Activated CD4-positive, alpha-beta T cell treated with anti-CD3 and anti-CD28 coated beads, Interleukin-2, amount 10 ng/mL, durations not matched to agents 7 days and 5 days (primary cell): ENCODE measurements at regions not wholly inside any gene's neighbourhood (a gene's known extent, or its start where the extent isn't known, plus 50 kb on each side); places are given as distances from the start of the nearest gene placed in this dataset.

Experiments used
- CTCF ChIA-PET: fragments of 350-600 bp; sonication (Branson Sonifier 250); formaldehyde crosslinking; loops from one replicate; lab custom pipeline; 2021; ENCODE audit warnings: antibody characterized with exemption; lab: Charles Lee
- POLR2A ChIA-PET: fragments of 350-600 bp; sonication (Branson Sonifier 250); formaldehyde crosslinking; loops from one replicate; lab custom pipeline; 2021; ENCODE audit warnings: antibody characterized with exemption; lab: Charles Lee
- DNase-seq: peaks from one replicate; pipeline ENCODE4 v3.0.0-alpha.2; 2020
- H3K27ac Mint-ChIP-seq: one replicate; pipeline ENCODE4 v1.8.0; 2021; ENCODE audit warnings: mild to moderate bottlenecking, moderate library complexity, mixed read lengths
- H3K27me3 Mint-ChIP-seq: one replicate; pipeline ENCODE4 v1.8.0; 2021; ENCODE audit warnings: mixed read lengths
- H3K36me3 Mint-ChIP-seq: one replicate; pipeline ENCODE4 v1.8.0; 2021; ENCODE audit warnings: low read depth, mixed read lengths
- H3K4me1 Mint-ChIP-seq: one replicate; pipeline ENCODE4 v1.8.0; 2021; ENCODE audit warnings: mixed read lengths
- H3K4me3 Mint-ChIP-seq: one replicate; pipeline ENCODE4 v1.8.0; 2021; ENCODE audit warnings: mild to moderate bottlenecking, moderate library complexity, mixed read lengths
- H3K9me3 Mint-ChIP-seq: one replicate; pipeline ENCODE4 v1.8.0; 2021; ENCODE audit warnings: mixed read lengths

- H3K9me3 Mint-ChIP-seq: no peaks in the 10 kb centered on the region
- DNase-seq: no peak
- CTCF ChIA-PET: interaction anchor here (0.6 kb wide), 1 partner anchor 113 kb away, joined by 3 read pairs; no protein-coding TSS in a partner anchor
- POLR2A ChIA-PET: no interaction called here
- H3K27me3 Mint-ChIP-seq: no peaks in the 10 kb centered on the region
- no peak overlapping the region for H3K4me3 Mint-ChIP-seq
- H3K27ac Mint-ChIP-seq: no peak overlapping the region
- H3K36me3 Mint-ChIP-seq: no peaks in the 10 kb centered on the region
- H3K4me1 Mint-ChIP-seq: no peaks in the 10 kb centered on the region
Observed at GRCh38 chr7:156141941-156142340, 329.7 kb upstream of the SHH start.

- H3K9me3 Mint-ChIP-seq: no peaks in the 10 kb centered on the region
- ChIA-PET POLR2A (no interaction called here), CTCF (no interaction called here)
Observed at GRCh38 chr7:156140896-156141295, 328.6 kb upstream of the SHH start.

GRCh38 chr7:156140447-156140846, 328.2 kb upstream of the SHH start:
- Mint-ChIP-seq H3K27ac (no peak overlapping the region), H3K4me1 (no peaks in the 10 kb centered on the region), H3K9me3 (no peaks in the 10 kb centered on the region), H3K36me3 (no peaks in the 10 kb centered on the region), H3K4me3 (no peak overlapping the region), H3K27me3 (no peaks in the 10 kb centered on the region)
- no peak for DNase-seq
- CTCF ChIA-PET: no interaction called here
- POLR2A ChIA-PET: no interaction called here

More at GRCh38 chr7:156140896-156141295, 328.6 kb upstream of the SHH start:
- Mint-ChIP-seq H3K36me3 (no peaks in the 10 kb centered on the region), H3K27ac (no peak overlapping the region), H3K4me3 (no peak overlapping the region), H3K27me3 (no peaks in the 10 kb centered on the region), H3K4me1 (no peaks in the 10 kb centered on the region)
- no peak for DNase-seq

GRCh38 chr7:156139633-156140032, 327.4 kb upstream of the SHH start:
- ChIA-PET POLR2A (no interaction called here), CTCF (no interaction called here)
- DNase-seq: no peak
- Mint-ChIP-seq H3K4me1 (no peaks in the 10 kb centered on the region), H3K9me3 (no peaks in the 10 kb centered on the region), H3K27me3 (peaks cover 1% of the 10 kb centered on the region), H3K36me3 (no peaks in the 10 kb centered on the region), H3K27ac (no peak overlapping the region), H3K4me3 (no peak overlapping the region)

GRCh38 chr7:156139112-156139511, 326.8 kb upstream of the SHH start:
- ChIA-PET POLR2A (no interaction called here), CTCF (no interaction called here)
- Mint-ChIP-seq H3K4me3 (no peak overlapping the region), H3K27me3 (peaks cover 4% of the 10 kb centered on the region), H3K9me3 (no peaks in the 10 kb centered on the region), H3K4me1 (no peaks in the 10 kb centered on the region), H3K27ac (no peak overlapping the region), H3K36me3 (no peaks in the 10 kb centered on the region)
- no peak for DNase-seq

- H3K9me3 Mint-ChIP-seq: no peaks in the 10 kb centered on the region
- no peaks in the 10 kb centered on the region for H3K4me1 Mint-ChIP-seq
- CTCF ChIA-PET: no interaction called here
- no peak overlapping the region for H3K27ac Mint-ChIP-seq
- H3K4me3 Mint-ChIP-seq: no peak overlapping the region
- POLR2A ChIA-PET: no interaction called here
- H3K27me3 Mint-ChIP-seq: peaks cover 12% of the 10 kb centered on the region
- no peaks in the 10 kb centered on the region for H3K36me3 Mint-ChIP-seq
- DNase-seq: no peak
Observed at GRCh38 chr7:156131881-156132280, 319.6 kb upstream of the SHH start.

GRCh38 chr7:156129522-156129921, 317.3 kb upstream of the SHH start:
- no peaks in the 10 kb centered on the region for H3K4me1 Mint-ChIP-seq
- peaks cover 9% of the 10 kb centered on the region for H3K27me3 Mint-ChIP-seq

GRCh38 chr7:156128496-156128895, 316.2 kb upstream of the SHH start:
- CTCF ChIA-PET: no interaction called here
- no peaks in the 10 kb centered on the region for H3K4me1 Mint-ChIP-seq
- no peaks in the 10 kb centered on the region for H3K9me3 Mint-ChIP-seq
- H3K4me3 Mint-ChIP-seq: no peak overlapping the region
- no peaks in the 10 kb centered on the region for H3K36me3 Mint-ChIP-seq
- no peak for DNase-seq
- peaks cover 5% of the 10 kb centered on the region for H3K27me3 Mint-ChIP-seq
- no peak overlapping the region for H3K27ac Mint-ChIP-seq
- POLR2A ChIA-PET: no interaction called here

More at GRCh38 chr7:156129522-156129921, 317.3 kb upstream of the SHH start:
- no peaks in the 10 kb centered on the region for H3K36me3 Mint-ChIP-seq
- H3K27ac Mint-ChIP-seq: no peak overlapping the region
- POLR2A ChIA-PET: no interaction called here
- no peaks in the 10 kb centered on the region for H3K9me3 Mint-ChIP-seq
- CTCF ChIA-PET: no interaction called here
- DNase-seq: no peak
- H3K4me3 Mint-ChIP-seq: no peak overlapping the region

GRCh38 chr7:156127166-156128134, 315.2 kb upstream of the SHH start:
- H3K36me3 Mint-ChIP-seq: no peaks in the 10 kb centered on the region
- H3K9me3 Mint-ChIP-seq: no peaks in the 10 kb centered on the region
- H3K4me1 Mint-ChIP-seq: no peaks in the 10 kb centered on the region
- ChIA-PET POLR2A (no interaction called here), CTCF (no interaction called here)
- H3K27ac Mint-ChIP-seq: no peak overlapping the region
- no peak overlapping the region for H3K4me3 Mint-ChIP-seq
- no peaks in the 10 kb centered on the region for H3K27me3 Mint-ChIP-seq
- no peak for DNase-seq

GRCh38 chr7:156125841-156126730, 313.8 kb upstream of the SHH start:
- Mint-ChIP-seq H3K27me3 (no peaks in the 10 kb centered on the region), H3K27ac (no peak overlapping the region), H3K9me3 (no peaks in the 10 kb centered on the region), H3K36me3 (no peaks in the 10 kb centered on the region), H3K4me1 (no peaks in the 10 kb centered on the region), H3K4me3 (no peak overlapping the region)
- no peak for DNase-seq
- CTCF ChIA-PET: no interaction called here
- POLR2A ChIA-PET: no interaction called here

GRCh38 chr7:156124356-156124755, 312.1 kb upstream of the SHH start:
- H3K9me3 Mint-ChIP-seq: no peaks in the 10 kb centered on the region
- no peaks in the 10 kb centered on the region for H3K4me1 Mint-ChIP-seq
- H3K27ac Mint-ChIP-seq: no peak overlapping the region
- no peaks in the 10 kb centered on the region for H3K27me3 Mint-ChIP-seq
- DNase-seq: no peak
- CTCF ChIA-PET: no interaction called here
- H3K4me3 Mint-ChIP-seq: no peak overlapping the region
- POLR2A ChIA-PET: no interaction called here
- H3K36me3 Mint-ChIP-seq: no peaks in the 10 kb centered on the region

- ChIA-PET POLR2A (no interaction called here), CTCF (no interaction called here)
- Mint-ChIP-seq H3K4me3 (no peak overlapping the region), H3K36me3 (no peaks in the 10 kb centered on the region), H3K27ac (no peak overlapping the region), H3K9me3 (no peaks in the 10 kb centered on the region), H3K4me1 (no peaks in the 10 kb centered on the region), H3K27me3 (no peaks in the 10 kb centered on the region)
- no peak for DNase-seq
Observed at GRCh38 chr7:156123362-156123761, 311.1 kb upstream of the SHH start.

- Mint-ChIP-seq H3K4me3 (no peak overlapping the region), H3K4me1 (no peaks in the 10 kb centered on the region), H3K27me3 (no peaks in the 10 kb centered on the region), H3K36me3 (no peaks in the 10 kb centered on the region), H3K27ac (no peak overlapping the region), H3K9me3 (no peaks in the 10 kb centered on the region)
- ChIA-PET CTCF (no interaction called here), POLR2A (no interaction called here)
- DNase-seq: no peak
Observed at GRCh38 chr7:156122752-156123354, 310.6 kb upstream of the SHH start.
